ENCODE measurements at regions not wholly inside any gene's neighbourhood (a gene's known extent, or its start where the extent isn't known, plus 50 kb on each side); places are given as distances from the start of the nearest gene placed in this dataset.

- no peak overlapping the region for H3K27ac Mint-ChIP-seq
- ChIA-PET CTCF (no interaction called here), POLR2A (no interaction called here)
- H2AFZ ChIP-seq (ENCODE audit: insufficient read depth, low read depth, low read length, poor library complexity, severe bottlenecking) = no peak overlapping the region
- H3K4me1 Mint-ChIP-seq = no peaks in the 10 kb centered on the region
- H3K27me3 Mint-ChIP-seq = no peaks in the 10 kb centered on the region
- no peaks in the 10 kb centered on the region for H3K9me3 Mint-ChIP-seq (ENCODE audit: insufficient read depth)
- no peak overlapping the region for H3K4me3 Mint-ChIP-seq
- ATAC-seq (ENCODE audit: low read depth) = no peak
- H3K9ac ChIP-seq (ENCODE audit: low read length) = no peak overlapping the region
- no CpG with 5 or more reads among the region's 4 CpGs for WGBS (ENCODE audit: insufficient coverage)
- no peaks in the 10 kb centered on the region for H4K20me1 ChIP-seq (ENCODE audit: control insufficient read depth, insufficient read depth, low read length, poor library complexity, severe bottlenecking)
- H3K27me3 ChIP-seq (replicated peaks in 1 of 4; ENCODE audit: control extremely low read depth in 1 of 4, control insufficient read depth in 3 of 4, insufficient read depth in 4 of 4, low read length in 3 of 4) = no peaks in the 10 kb centered on the region
- no peak for DNase-seq
- no peaks in the 10 kb centered on the region for H3K9me3 ChIP-seq (ENCODE audit: control extremely low read depth in 1 of 3, control insufficient read depth in 2 of 3, insufficient read depth in 1 of 3, low read length in 2 of 3)
- no peak overlapping the region for H3K4me2 ChIP-seq (replicated peaks; ENCODE audit: low read depth, low read length, poor library complexity, severe bottlenecking)
- no peak for TF ChIP-seq CTCF (IDR thresholded peaks at IDR 0.05)
- no peak for TF ChIP-seq EZH2 (IDR thresholded peaks at IDR 0.05; ENCODE audit: borderline replicate concordance, insufficient read depth, low read depth, low read length, poor library complexity, severe bottlenecking)
- no peak overlapping the region for H3K4me3 ChIP-seq (ENCODE audit: control extremely low read depth in 1 of 5, extremely low read depth in 1 of 5, insufficient read depth in 1 of 5, low read depth in 2 of 5, low read length in 4 of 5)
- intact Hi-C loops (cut with micrococcal nuclease) = no loop called here
- H3K36me3 ChIP-seq (replicated peaks in 1 of 2; ENCODE audit: control extremely low read depth in 1 of 2, control insufficient read depth in 1 of 2, extremely low read depth in 1 of 2, insufficient read depth in 2 of 2, low read length in 1 of 2) = no peaks in the 10 kb centered on the region
- H3K27ac ChIP-seq (ENCODE audit: low read length in 2 of 2) = no peak overlapping the region
- H3K4me1 ChIP-seq (ENCODE audit: control insufficient read depth in 2 of 2, insufficient read depth in 2 of 2, low read length in 2 of 2) = no peaks in the 10 kb centered on the region
- no peaks in the 10 kb centered on the region for H3K79me2 ChIP-seq (ENCODE audit: control insufficient read depth, insufficient read depth, low read length)
Observed at GRCh38 chr2:223437788-223438187, 164.4 kb downstream of the SCG2 start.

GRCh38 chr2:223439184-223439583 is 163.0 kb downstream of the SCG2 start:
- Histone ChIP-seq H3K9ac (ENCODE audit: low read length) (no peak overlapping the region), H3K9me3 (ENCODE audit: control extremely low read depth in 1 of 3, control insufficient read depth in 2 of 3, insufficient read depth in 1 of 3, low read length in 2 of 3) (no peaks in the 10 kb centered on the region), H3K4me1 (ENCODE audit: control insufficient read depth in 2 of 2, insufficient read depth in 2 of 2, low read length in 2 of 2) (no peaks in the 10 kb centered on the region), H2AFZ (ENCODE audit: insufficient read depth, low read depth, low read length, poor library complexity, severe bottlenecking) (no peak overlapping the region), H3K27me3 (replicated peaks in 1 of 4; ENCODE audit: control extremely low read depth in 1 of 4, control insufficient read depth in 3 of 4, insufficient read depth in 4 of 4, low read length in 3 of 4) (no peaks in the 10 kb centered on the region), H3K79me2 (ENCODE audit: control insufficient read depth, insufficient read depth, low read length) (no peaks in the 10 kb centered on the region), H3K4me3 (ENCODE audit: control extremely low read depth in 1 of 5, extremely low read depth in 1 of 5, insufficient read depth in 1 of 5, low read depth in 2 of 5, low read length in 4 of 5) (no peak overlapping the region), H3K4me2 (replicated peaks; ENCODE audit: low read depth, low read length, poor library complexity, severe bottlenecking) (no peak overlapping the region), H4K20me1 (ENCODE audit: control insufficient read depth, insufficient read depth, low read length, poor library complexity, severe bottlenecking) (no peaks in the 10 kb centered on the region), H3K27ac (ENCODE audit: low read length in 2 of 2) (no peak overlapping the region), H3K36me3 (replicated peaks in 1 of 2; ENCODE audit: control extremely low read depth in 1 of 2, control insufficient read depth in 1 of 2, extremely low read depth in 1 of 2, insufficient read depth in 2 of 2, low read length in 1 of 2) (no peaks in the 10 kb centered on the region)
- Mint-ChIP-seq H3K4me1 (no peaks in the 10 kb centered on the region), H3K4me3 (no peak overlapping the region), H3K27me3 (peaks cover under 1% of the 10 kb centered on the region), H3K9me3 (ENCODE audit: insufficient read depth) (no peaks in the 10 kb centered on the region), H3K27ac (no peak overlapping the region)
- CTCF ChIA-PET = no interaction called here
- WGBS (ENCODE audit: insufficient coverage) = no CpG with 5 or more reads among the region's 1 CpG
- intact Hi-C loops (cut with micrococcal nuclease) = no loop called here
- no peak for TF ChIP-seq EZH2 (IDR thresholded peaks at IDR 0.05; ENCODE audit: borderline replicate concordance, insufficient read depth, low read depth, low read length, poor library complexity, severe bottlenecking)
- TF ChIP-seq CTCF (IDR thresholded peaks at IDR 0.05) = no peak
- POLR2A ChIA-PET = no interaction called here
- no peak for DNase-seq
- no peak for ATAC-seq (ENCODE audit: low read depth)

All from B cell (primary cell).